Activated naive CD4-positive, alpha-beta T cell treated with anti-CD3 and anti-CD28 coated beads, Interleukin-2, amount 10 ng/mL, durations not matched to agents 7 days and 5 days (primary cell): ENCODE measurements at regions not wholly inside any gene's neighbourhood (a gene's known extent, or its start where the extent isn't known, plus 50 kb on each side); places are given as distances from the start of the nearest gene placed in this dataset.

Experiments
- CTCF ChIA-PET: fragments of 350-600 bp; sonication (Branson Sonifier 250); formaldehyde crosslinking; loops from one replicate; lab custom pipeline; 2021; ENCODE audit warnings: antibody characterized with exemption; lab: Charles Lee
- DNase-seq: peaks from one replicate; pipeline ENCODE4 v3.0.0-alpha.2; 2020
- H3K27ac Mint-ChIP-seq: one replicate; pipeline ENCODE4 v1.8.0; 2021; ENCODE audit warnings: mild to moderate bottlenecking, moderate library complexity, mixed read lengths
- H3K27me3 Mint-ChIP-seq: one replicate; pipeline ENCODE4 v1.8.0; 2021; ENCODE audit warnings: mild to moderate bottlenecking, mixed read lengths
- H3K36me3 Mint-ChIP-seq: one replicate; pipeline ENCODE4 v1.8.0; 2021; ENCODE audit warnings: mixed read lengths
- H3K4me1 Mint-ChIP-seq: one replicate; pipeline ENCODE4 v1.8.0; 2021; ENCODE audit warnings: mixed read lengths
- H3K4me3 Mint-ChIP-seq: one replicate; pipeline ENCODE4 v1.8.0; 2021; ENCODE audit warnings: mild to moderate bottlenecking, moderate library complexity, mixed read lengths
- H3K9me3 Mint-ChIP-seq: one replicate; pipeline ENCODE4 v1.8.0; 2021; ENCODE audit warnings: mixed read lengths

GRCh38 chr12:115444346-115444745 lies 760.4 kb upstream of the TBX3 start:
- no peak overlapping the region for H3K27ac Mint-ChIP-seq
- CTCF ChIA-PET: no interaction called here
- H3K9me3 Mint-ChIP-seq: no peaks in the 10 kb centered on the region
- no peaks in the 10 kb centered on the region for H3K36me3 Mint-ChIP-seq
- H3K4me1 Mint-ChIP-seq: no peaks in the 10 kb centered on the region
- no peaks in the 10 kb centered on the region for H3K27me3 Mint-ChIP-seq
- no peak overlapping the region for H3K4me3 Mint-ChIP-seq
- DNase-seq: no peak

DNA sequence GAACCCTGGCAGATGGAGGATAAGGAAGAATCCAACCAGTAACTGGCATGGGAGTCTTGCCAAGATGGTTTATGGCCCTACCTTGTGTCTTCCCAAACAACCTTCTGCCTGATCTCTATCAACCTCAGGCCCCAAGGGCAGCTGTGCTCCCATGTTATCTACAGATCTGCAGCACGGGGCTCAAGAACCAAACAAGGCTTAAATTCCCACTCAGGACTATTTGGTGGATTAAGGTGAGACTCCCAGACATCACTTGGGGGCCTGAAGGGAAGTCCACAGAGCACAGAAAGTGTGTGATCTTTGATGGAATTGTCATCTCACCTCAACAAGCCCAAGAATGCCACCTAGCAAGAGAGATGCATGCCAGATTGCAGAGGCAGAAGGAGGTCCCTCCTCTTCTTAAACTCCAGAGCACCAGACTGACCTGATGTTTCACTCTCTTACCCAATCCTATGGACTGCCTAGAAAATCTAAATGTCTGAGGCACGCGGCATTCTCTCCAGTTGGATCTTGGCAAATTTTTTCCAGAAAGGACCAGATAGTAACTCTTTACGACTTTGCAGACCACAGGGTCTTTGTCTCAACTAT lies 759.5 kb upstream of the TBX3 start:
- Mint-ChIP-seq H3K9me3 (no peaks in the 10 kb centered on the region), H3K4me1 (no peaks in the 10 kb centered on the region), H3K4me3 (no peak overlapping the region), H3K36me3 (no peaks in the 10 kb centered on the region), H3K27ac (no peak overlapping the region), H3K27me3 (no peaks in the 10 kb centered on the region)
- no peak for DNase-seq
- CTCF ChIA-PET: no interaction called here

- Mint-ChIP-seq H3K27ac (no peak overlapping the region), H3K4me1 (no peaks in the 10 kb centered on the region), H3K27me3 (no peaks in the 10 kb centered on the region), H3K36me3 (no peaks in the 10 kb centered on the region), H3K9me3 (peaks cover 6% of the 10 kb centered on the region), H3K4me3 (no peak overlapping the region)
- CTCF ChIA-PET: no interaction called here
- DNase-seq: no peak
Observed at GRCh38 chr12:115440438-115440837, 756.5 kb upstream of the TBX3 start.

GRCh38 chr12:115439008-115439601 lies 755.1 kb upstream of the TBX3 start:
- Mint-ChIP-seq H3K36me3 (no peaks in the 10 kb centered on the region), H3K4me1 (no peaks in the 10 kb centered on the region), H3K27ac (no peak overlapping the region), H3K9me3 (peaks cover 7% of the 10 kb centered on the region), H3K4me3 (no peak overlapping the region), H3K27me3 (no peaks in the 10 kb centered on the region)
- CTCF ChIA-PET: no interaction called here
- no peak for DNase-seq

GRCh38 chr12:115438314-115438713 lies 754.3 kb upstream of the TBX3 start:
- Mint-ChIP-seq H3K4me3 (no peak overlapping the region), H3K4me1 (no peaks in the 10 kb centered on the region), H3K27me3 (no peaks in the 10 kb centered on the region), H3K9me3 (peaks cover 8% of the 10 kb centered on the region), H3K36me3 (no peaks in the 10 kb centered on the region), H3K27ac (no peak overlapping the region)
- no peak for DNase-seq
- CTCF ChIA-PET: no interaction called here

DNA sequence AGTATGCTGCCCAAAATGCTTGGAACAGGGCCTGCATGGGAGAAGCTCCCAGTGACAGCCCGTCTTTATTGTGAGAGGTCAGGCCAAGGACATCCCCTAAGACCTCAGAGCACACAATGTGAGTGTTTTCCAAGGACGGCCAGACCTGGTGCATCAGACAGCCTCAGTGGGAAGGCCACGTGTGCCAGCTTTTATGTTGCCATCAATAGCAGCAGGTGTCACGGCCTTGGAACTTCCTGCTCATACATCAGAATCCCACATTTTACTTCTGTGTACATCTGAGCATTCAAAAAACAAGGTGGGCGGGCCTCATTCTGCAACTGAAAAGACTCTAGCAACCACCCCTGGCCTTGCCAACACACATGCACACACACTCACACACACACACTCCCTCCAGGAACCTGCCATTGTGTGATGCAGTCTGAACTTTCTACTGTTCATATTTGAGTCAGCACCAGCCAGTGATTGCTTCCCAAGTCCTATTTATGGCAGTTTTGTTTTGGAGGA lies 753.1 kb upstream of the TBX3 start:
- Mint-ChIP-seq H3K9me3 (peaks cover 8% of the 10 kb centered on the region), H3K27me3 (no peaks in the 10 kb centered on the region), H3K4me1 (no peaks in the 10 kb centered on the region), H3K27ac (no peak overlapping the region), H3K4me3 (no peak overlapping the region), H3K36me3 (no peaks in the 10 kb centered on the region)
- DNase-seq: no peak
- CTCF ChIA-PET: no interaction called here

DNA sequence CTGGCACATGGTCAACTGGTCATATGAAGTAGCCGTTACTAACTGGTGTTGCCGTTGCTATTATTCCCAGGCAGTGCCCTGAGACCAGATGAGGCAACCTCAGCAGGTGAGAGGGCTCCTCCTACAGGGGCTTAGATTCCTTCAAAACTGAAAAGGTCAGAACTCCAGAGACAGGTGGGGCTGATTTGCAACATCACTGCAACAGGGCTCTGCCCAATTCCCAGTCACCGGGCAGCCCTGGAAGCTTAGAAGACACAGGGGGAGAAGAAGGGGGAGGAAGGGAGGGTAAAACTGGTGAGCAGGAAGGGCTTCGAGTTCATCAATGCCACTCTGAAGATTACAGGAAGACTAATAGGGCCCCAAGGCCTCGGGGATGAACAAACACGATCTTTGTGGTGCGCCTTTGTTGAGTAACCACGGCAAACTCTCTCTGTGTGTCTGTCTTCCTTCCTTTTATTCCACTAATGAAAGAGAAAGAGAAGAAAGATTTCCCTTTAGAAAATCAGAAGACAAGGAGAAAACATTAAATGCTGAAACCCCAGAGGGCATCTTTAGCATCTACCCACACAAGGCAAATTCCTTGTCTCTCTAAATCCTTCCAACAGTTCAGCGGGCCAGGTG lies 749.1 kb upstream of the TBX3 start:
- H3K9me3 Mint-ChIP-seq: peaks cover 11% of the 10 kb centered on the region
- CTCF ChIA-PET: no interaction called here
- H3K27ac Mint-ChIP-seq: no peak overlapping the region
- H3K27me3 Mint-ChIP-seq: no peaks in the 10 kb centered on the region
- no peaks in the 10 kb centered on the region for H3K36me3 Mint-ChIP-seq
- DNase-seq: no peak
- no peak overlapping the region for H3K4me3 Mint-ChIP-seq
- no peaks in the 10 kb centered on the region for H3K4me1 Mint-ChIP-seq

DNA sequence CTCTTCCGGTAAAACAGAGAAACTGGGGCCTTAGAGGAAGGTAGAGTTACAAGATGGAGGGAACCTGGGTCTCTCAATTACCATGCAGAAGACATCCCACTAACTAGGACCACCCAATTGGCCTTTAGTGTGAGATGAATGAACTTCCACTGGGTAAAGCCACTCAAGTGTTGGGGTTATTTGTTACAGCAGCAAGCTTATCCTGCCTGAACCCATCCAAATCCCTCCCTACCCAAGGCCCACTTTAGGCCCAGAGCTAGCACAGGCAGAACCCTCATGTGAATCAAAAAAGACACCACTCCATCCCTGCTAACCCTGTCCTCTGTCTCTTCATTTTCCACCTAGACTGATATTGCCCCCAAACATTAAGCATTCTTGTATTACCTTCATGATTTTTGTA lies 746.7 kb upstream of the TBX3 start:
- CTCF ChIA-PET: no interaction called here
- DNase-seq: no peak
- Mint-ChIP-seq H3K9me3 (peaks cover 7% of the 10 kb centered on the region), H3K4me1 (no peaks in the 10 kb centered on the region), H3K36me3 (no peaks in the 10 kb centered on the region), H3K27me3 (no peaks in the 10 kb centered on the region), H3K27ac (no peak overlapping the region), H3K4me3 (no peak overlapping the region)

DNA sequence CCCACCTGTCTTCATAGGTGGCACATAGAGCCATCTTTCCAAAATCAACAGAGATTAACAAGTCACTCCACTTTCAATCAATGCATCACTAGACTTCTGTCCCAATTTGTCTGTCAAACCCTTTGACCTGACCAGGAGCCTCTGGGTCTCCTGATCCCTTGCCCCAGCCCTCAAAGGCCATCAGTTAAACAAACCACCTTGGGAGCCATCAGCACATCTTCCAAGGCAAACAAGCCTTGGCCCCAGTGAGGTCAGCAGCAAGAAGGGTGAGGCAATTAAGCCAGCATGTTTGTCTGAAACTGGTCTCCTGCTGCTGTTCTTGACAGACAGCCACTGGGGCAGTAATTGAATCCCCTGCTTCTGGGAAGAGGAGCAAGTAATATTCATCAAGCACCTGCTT lies 742.8 kb upstream of the TBX3 start:
- DNase-seq: no peak
- CTCF ChIA-PET: no interaction called here
- H3K4me3 Mint-ChIP-seq: no peak overlapping the region
- H3K27ac Mint-ChIP-seq: no peak overlapping the region
- H3K4me1 Mint-ChIP-seq: no peaks in the 10 kb centered on the region
- no peaks in the 10 kb centered on the region for H3K9me3 Mint-ChIP-seq
- H3K27me3 Mint-ChIP-seq: no peaks in the 10 kb centered on the region
- no peaks in the 10 kb centered on the region for H3K36me3 Mint-ChIP-seq

- Mint-ChIP-seq H3K9me3 (no peaks in the 10 kb centered on the region), H3K27ac (no peak overlapping the region), H3K36me3 (no peaks in the 10 kb centered on the region), H3K27me3 (no peaks in the 10 kb centered on the region), H3K4me3 (no peak overlapping the region), H3K4me1 (no peaks in the 10 kb centered on the region)
- CTCF ChIA-PET: no interaction called here
- no peak for DNase-seq
Observed at GRCh38 chr12:115424003-115424402, 740.0 kb upstream of the TBX3 start.

GRCh38 chr12:115423546-115423987 lies 739.6 kb upstream of the TBX3 start:
- CTCF ChIA-PET: no interaction called here
- Mint-ChIP-seq H3K9me3 (no peaks in the 10 kb centered on the region), H3K36me3 (no peaks in the 10 kb centered on the region), H3K4me1 (no peaks in the 10 kb centered on the region), H3K4me3 (no peak overlapping the region), H3K27ac (no peak overlapping the region), H3K27me3 (no peaks in the 10 kb centered on the region)
- DNase-seq: no peak

GRCh38 chr12:115422845-115423545 lies 739.0 kb upstream of the TBX3 start:
- H3K4me3 Mint-ChIP-seq: no peak overlapping the region
- CTCF ChIA-PET: no interaction called here
- H3K27ac Mint-ChIP-seq: no peak overlapping the region
- no peaks in the 10 kb centered on the region for H3K9me3 Mint-ChIP-seq
- no peaks in the 10 kb centered on the region for H3K27me3 Mint-ChIP-seq
- no peaks in the 10 kb centered on the region for H3K4me1 Mint-ChIP-seq
- DNase-seq: no peak
- H3K36me3 Mint-ChIP-seq: no peaks in the 10 kb centered on the region

GRCh38 chr12:115421796-115422709 lies 738.1 kb upstream of the TBX3 start:
- CTCF ChIA-PET: interaction anchor here (0.6 kb wide), 1 partner anchor 1594 kb away, joined by 4 read pairs; no protein-coding TSS in a partner anchor
- Mint-ChIP-seq H3K4me3 (no peak overlapping the region), H3K9me3 (no peaks in the 10 kb centered on the region), H3K36me3 (no peaks in the 10 kb centered on the region), H3K27ac (no peak overlapping the region), H3K4me1 (no peaks in the 10 kb centered on the region), H3K27me3 (no peaks in the 10 kb centered on the region)
- DNase-seq: no peak

- CTCF ChIA-PET: interaction anchor here (0.6 kb wide), 1 partner anchor 1594 kb away, joined by 4 read pairs; no protein-coding TSS in a partner anchor
- Mint-ChIP-seq H3K27ac (no peak overlapping the region), H3K4me3 (no peak overlapping the region), H3K9me3 (no peaks in the 10 kb centered on the region), H3K36me3 (no peaks in the 10 kb centered on the region), H3K27me3 (no peaks in the 10 kb centered on the region), H3K4me1 (no peaks in the 10 kb centered on the region)
- no peak for DNase-seq
Observed at GRCh38 chr12:115421350-115421749, 737.4 kb upstream of the TBX3 start.
